Mucosa of descending colon (tissue), 3 donors: ENCODE measurements at regions not wholly inside any gene's neighbourhood (a gene's known extent, or its start where the extent isn't known, plus 50 kb on each side); places are given as distances from the start of the nearest gene placed in this dataset.

Experiments used
- ATAC-seq: fragments of 200-7000 bp; cut with Tn5 transposase; one replicate; pipeline ENCODE4 v1.9.1; 2020; ENCODE audit warnings: mild to moderate bottlenecking, moderate library complexity
- DNase-seq, 3 donors: peaks; one replicate each; pipeline ENCODE4 v3.0.0-alpha.2; 2020
- H3K36me3 ChIP-seq: fragments of 200-600 bp; one replicate; pipeline ENCODE4 v1.8.0; 2021; ENCODE audit warnings: low read depth, mild to moderate bottlenecking
- H3K4me1 ChIP-seq: fragments of 200-600 bp; one replicate; pipeline ENCODE4 v1.8.0; 2021; ENCODE audit warnings: low read depth, mild to moderate bottlenecking
- H3K4me3 ChIP-seq: fragments of 200-600 bp; one replicate; pipeline ENCODE4 v1.8.0; 2021; ENCODE audit warnings: mild to moderate bottlenecking
- H3K9me3 ChIP-seq: fragments of 200-600 bp; one replicate; pipeline ENCODE4 v1.8.0; 2021; ENCODE audit warnings: mild to moderate bottlenecking
- intact Hi-C, 2 donors: fragments of 100-400 bp; cut with DNase I in 1 of 2; cut with micrococcal nuclease in 1 of 2; formaldehyde crosslinking; loops; one replicate each; pipeline versions ENCODE4 v1.11.0 to v1.11.1; 2022; cut with DNase I, micrococcal nuclease
- TF ChIP-seq, protein P1 (sequence below): fragments of 200-600 bp; IDR thresholded peaks from one replicate; pipeline ENCODE4 v1.8.0; 2022; ENCODE audit warnings: antibody characterized with exemption, mild to moderate bottlenecking
- donor health status: DM: no; HTN: no; CAD: no; lungs with moderate emphysema.
- donor health status: DM: no; HTN: no; CAD: no.
- donor health status: DM: no; HTN: yes; CAD: no.

GRCh38 chr18:51300912-51301311, 103.4 kb upstream of the MEX3C start:
- ATAC-seq (no peak), DNase-seq (no peak)
- Histone ChIP-seq H3K9me3 (no peaks in the 10 kb centered on the region), H3K36me3 (no peaks in the 10 kb centered on the region), H3K4me1 (no peaks in the 10 kb centered on the region), H3K4me3 (no peak overlapping the region)
- TF ChIP-seq, protein P1, sequence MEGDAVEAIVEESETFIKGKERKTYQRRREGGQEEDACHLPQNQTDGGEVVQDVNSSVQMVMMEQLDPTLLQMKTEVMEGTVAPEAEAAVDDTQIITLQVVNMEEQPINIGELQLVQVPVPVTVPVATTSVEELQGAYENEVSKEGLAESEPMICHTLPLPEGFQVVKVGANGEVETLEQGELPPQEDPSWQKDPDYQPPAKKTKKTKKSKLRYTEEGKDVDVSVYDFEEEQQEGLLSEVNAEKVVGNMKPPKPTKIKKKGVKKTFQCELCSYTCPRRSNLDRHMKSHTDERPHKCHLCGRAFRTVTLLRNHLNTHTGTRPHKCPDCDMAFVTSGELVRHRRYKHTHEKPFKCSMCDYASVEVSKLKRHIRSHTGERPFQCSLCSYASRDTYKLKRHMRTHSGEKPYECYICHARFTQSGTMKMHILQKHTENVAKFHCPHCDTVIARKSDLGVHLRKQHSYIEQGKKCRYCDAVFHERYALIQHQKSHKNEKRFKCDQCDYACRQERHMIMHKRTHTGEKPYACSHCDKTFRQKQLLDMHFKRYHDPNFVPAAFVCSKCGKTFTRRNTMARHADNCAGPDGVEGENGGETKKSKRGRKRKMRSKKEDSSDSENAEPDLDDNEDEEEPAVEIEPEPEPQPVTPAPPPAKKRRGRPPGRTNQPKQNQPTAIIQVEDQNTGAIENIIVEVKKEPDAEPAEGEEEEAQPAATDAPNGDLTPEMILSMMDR, result no peak
- intact Hi-C loops, result no loop called here

DNA sequence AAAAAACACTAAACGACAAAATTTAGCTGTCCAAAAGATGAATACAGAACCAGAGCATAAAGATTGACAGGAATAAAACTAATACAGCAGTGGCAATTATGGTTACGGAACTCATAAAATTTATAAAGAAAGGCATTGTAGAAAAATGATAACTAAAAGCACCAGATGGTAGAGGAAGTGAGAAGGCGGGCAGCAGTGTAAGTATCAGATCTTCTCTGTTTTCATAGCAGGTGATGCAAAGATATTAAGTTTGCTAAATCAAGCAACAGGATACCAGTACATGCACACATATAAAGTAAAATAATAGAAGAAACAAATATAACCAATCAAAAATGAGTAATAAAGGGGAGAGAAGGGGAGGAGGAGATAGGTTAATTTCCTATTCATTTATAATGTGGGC, 103.9 kb upstream of the MEX3C start:
- intact Hi-C loops, result no loop called here

GRCh38 chr18:51316677-51317076, 119.2 kb upstream of the MEX3C start:
- TF ChIP-seq, protein P1, result no peak
- H3K4me3 ChIP-seq, result no peak overlapping the region
- intact Hi-C loops, result no loop called here
- H3K36me3 ChIP-seq, result no peaks in the 10 kb centered on the region
- DNase-seq (no peak), ATAC-seq (no peak)
- no peaks in the 10 kb centered on the region for H3K9me3 ChIP-seq
- H3K4me1 ChIP-seq, result no peaks in the 10 kb centered on the region

More for the DNA sequence above, 103.9 kb upstream of the MEX3C start:
- Histone ChIP-seq H3K4me3 (no peak overlapping the region), H3K9me3 (no peaks in the 10 kb centered on the region), H3K4me1 (no peaks in the 10 kb centered on the region), H3K36me3 (no peaks in the 10 kb centered on the region)
- no peak for ATAC-seq
- TF ChIP-seq, protein P1, result no peak
- DNase-seq, result no peak

GRCh38 chr18:51321696-51322095, 124.2 kb upstream of the MEX3C start:
- no peak for DNase-seq
- Histone ChIP-seq H3K4me1 (no peaks in the 10 kb centered on the region), H3K4me3 (no peak overlapping the region), H3K36me3 (no peaks in the 10 kb centered on the region), H3K9me3 (no peaks in the 10 kb centered on the region)
- no peak for ATAC-seq
- TF ChIP-seq, protein P1, result no peak
- intact Hi-C loops, result no loop called here

- intact Hi-C loops, result no loop called here
- Histone ChIP-seq H3K9me3 (no peaks in the 10 kb centered on the region), H3K4me3 (no peak overlapping the region), H3K36me3 (no peaks in the 10 kb centered on the region), H3K4me1 (no peaks in the 10 kb centered on the region)
- DNase-seq, result no peak
- TF ChIP-seq, protein P1, result no peak
- ATAC-seq, result no peak
These were observed 126.5 kb upstream of the MEX3C start for GRCh38 chr18:51323961-51324360.

DNA sequence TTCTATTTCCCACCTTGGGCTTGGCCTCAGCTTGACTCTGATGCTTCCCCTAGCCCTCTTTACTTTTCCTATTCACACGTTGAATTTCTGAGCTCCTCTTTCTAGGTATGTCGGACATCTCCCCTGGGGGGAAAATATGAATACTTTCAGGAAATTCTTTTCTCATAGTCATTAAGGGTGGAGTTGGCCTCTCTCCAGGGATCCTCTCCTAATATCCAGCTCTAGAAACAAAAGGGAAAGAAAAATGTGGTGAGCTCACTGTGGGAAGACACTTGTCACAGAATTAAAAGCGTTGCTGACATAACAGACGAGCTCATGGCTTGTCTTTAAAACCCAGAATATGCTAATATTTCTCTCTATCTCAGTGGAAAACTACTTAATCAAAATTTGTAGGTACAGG, 132.7 kb upstream of the MEX3C start:
- DNase-seq (no peak), ATAC-seq (no peak)
- intact Hi-C loops, result no loop called here
- H3K4me1 ChIP-seq, result no peaks in the 10 kb centered on the region
- TF ChIP-seq, protein P1, result no peak
- no peaks in the 10 kb centered on the region for H3K36me3 ChIP-seq
- H3K4me3 ChIP-seq, result no peak overlapping the region
- no peaks in the 10 kb centered on the region for H3K9me3 ChIP-seq
